Neural cell (in vitro differentiated cells): ENCODE measurements at regions not wholly inside any gene's neighbourhood (a gene's known extent, or its start where the extent isn't known, plus 50 kb on each side); places are given as distances from the start of the nearest gene placed in this dataset.

Experiments used
- CTCF ChIP-seq: fragments of 450-650 bp; IDR thresholded peaks from 2 replicates; pipeline ENCODE4 v1.5.1; 2014; ENCODE audit warnings: antibody characterized with exemption, mild to moderate bottlenecking, moderate library complexity; ENCODE audit not compliant: poor library complexity, severe bottlenecking
- EP300 ChIP-seq: fragments of 450-650 bp; conservative IDR thresholded peaks from 2 replicates; pipeline ENCODE4 v1.6.1; 2014; ENCODE audit warnings: antibody characterized with exemption, mild to moderate bottlenecking, moderate library complexity; ENCODE audit not compliant: poor library complexity, severe bottlenecking
- EZH2 ChIP-seq: fragments of 200-600, 300-800 bp; shearing (Covaris generic), sonication (generic); IDR thresholded peaks from 2 replicates; pipeline ENCODE4 v1.6.1; 2014; ENCODE audit warnings: antibody characterized with exemption, low read length, borderline replicate concordance, mild to moderate bottlenecking; ENCODE audit not compliant: insufficient read depth, poor library complexity, severe bottlenecking
- POLR2AphosphoS5 ChIP-seq: IDR thresholded peaks from 2 replicates; pipeline ENCODE4 v1.6.1; 2012
- RAD21 ChIP-seq: fragments of 450-650 bp; conservative IDR thresholded peaks from 2 replicates; pipeline ENCODE4 v1.6.1; 2014; ENCODE audit warnings: antibody characterized with exemption, mild to moderate bottlenecking, moderate library complexity
- SMC3 ChIP-seq: fragments of 450-650 bp; conservative IDR thresholded peaks from 2 replicates; pipeline ENCODE4 v1.6.1; 2014; ENCODE audit warnings: antibody characterized with exemption, mild to moderate bottlenecking, moderate library complexity; ENCODE audit not compliant: poor library complexity

- no peak for TF ChIP-seq CTCF
- no peak for TF ChIP-seq EZH2
- no peak for TF ChIP-seq POLR2AphosphoS5
- TF ChIP-seq SMC3, result no peak
- TF ChIP-seq RAD21, result no peak
- no peak for TF ChIP-seq EP300
These were observed 247.3 kb downstream of the MN1 start for GRCh38 chr22:27554106-27554811.
